Endothelial cell of hepatic sinusoid (primary cell): ENCODE measurements at regions not wholly inside any gene's neighbourhood (a gene's known extent, or its start where the extent isn't known, plus 50 kb on each side); places are given as distances from the start of the nearest gene placed in this dataset.

ENCODE experiments used
- in situ Hi-C: cut with HindIII; loops from 2 replicates; pipeline ENCODE4 v1.10.0; 2017; ENCODE audit warnings: low sequenced_read_pairs

- in situ Hi-C loops = no loop called here
These were observed 55.2 kb downstream of the TTC32 start for GRCh38 chr2:19846567-19846966.

- in situ Hi-C loops = no loop called here
These were observed 55.8 kb downstream of the TTC32 start for GRCh38 chr2:19846030-19846429.

- in situ Hi-C loops = no loop called here
These were observed 56.4 kb downstream of the TTC32 start for GRCh38 chr2:19845323-19845920.

GRCh38 chr2:19844750-19845149, 57.0 kb downstream of the TTC32 start:
- in situ Hi-C loops = no loop called here

- in situ Hi-C loops = no loop called here
These were observed 57.7 kb downstream of the TTC32 start for GRCh38 chr2:19843992-19844515.

- in situ Hi-C loops = no loop called here
These were observed 59.7 kb downstream of the TTC32 start for GRCh38 chr2:19841918-19842693.

- in situ Hi-C loops = no loop called here
These were observed 62.3 kb downstream of the TTC32 start for GRCh38 chr2:19839438-19839837.

GRCh38 chr2:19838616-19839015, 63.2 kb downstream of the TTC32 start:
- in situ Hi-C loops = no loop called here

- in situ Hi-C loops = no loop called here
These were observed 64.5 kb downstream of the TTC32 start for GRCh38 chr2:19837235-19837766.

GRCh38 chr2:19835781-19836281, 66.0 kb downstream of the TTC32 start:
- in situ Hi-C loops = no loop called here

- in situ Hi-C loops = no loop called here
These were observed 67.8 kb downstream of the TTC32 start for GRCh38 chr2:19833978-19834377.

- in situ Hi-C loops = no loop called here
These were observed 72.1 kb downstream of the TTC32 start for GRCh38 chr2:19829672-19830071.

GRCh38 chr2:19826874-19827273, 74.9 kb downstream of the TTC32 start:
- in situ Hi-C loops = no loop called here

GRCh38 chr2:19823507-19823906, 78.3 kb downstream of the TTC32 start:
- in situ Hi-C loops = no loop called here

- in situ Hi-C loops = no loop called here
These were observed 82.4 kb downstream of the TTC32 start for GRCh38 chr2:19819097-19820065.

GRCh38 chr2:19818543-19818942, 83.2 kb downstream of the TTC32 start:
- in situ Hi-C loops = no loop called here

GRCh38 chr2:19818039-19818438, 83.7 kb downstream of the TTC32 start:
- in situ Hi-C loops = no loop called here

- in situ Hi-C loops = no loop called here
These were observed 86.0 kb downstream of the TTC32 start for GRCh38 chr2:19815746-19816145.

- in situ Hi-C loops = no loop called here
These were observed 89.6 kb downstream of the TTC32 start for GRCh38 chr2:19812166-19812565.

GRCh38 chr2:19811186-19811585, 90.6 kb downstream of the TTC32 start:
- in situ Hi-C loops = no loop called here

GRCh38 chr2:19810637-19811036, 91.1 kb downstream of the TTC32 start:
- in situ Hi-C loops = no loop called here
